AG04450 (cell line): ENCODE measurements at regions not wholly inside any gene's neighbourhood (a gene's known extent, or its start where the extent isn't known, plus 50 kb on each side); places are given as distances from the start of the nearest gene placed in this dataset.

Experiments
- CTCF ChIA-PET: fragments of 300-600, 350-600 bp; formaldehyde crosslinking; extraction: SDS; loops from one replicate; lab custom pipeline; 2022; ENCODE audit warnings: antibody characterized with exemption, inconsistent platforms; lab: Charles Lee
- POLR2A ChIA-PET: fragments of 350-600 bp; formaldehyde crosslinking; extraction: SDS; loops from one replicate; lab custom pipeline; 2021; ENCODE audit warnings: antibody characterized with exemption, inconsistent platforms; lab: Yijun Ruan, JAX
- DNase-seq: peaks from one replicate; pipeline ENCODE4 v3.0.0-alpha.2; 2011; ENCODE audit warnings: low read depth, low spot score
- H3K27ac ChIP-seq: one replicate; pipeline ENCODE4 v1.5.1; 2012; ENCODE audit warnings: low read depth, low read length, control low read depth
- H3K27me3 ChIP-seq: one replicate; pipeline ENCODE4 v1.6.0; 2012; ENCODE audit warnings: low read length; ENCODE audit not compliant: control insufficient read depth, insufficient read depth
- H3K4me3 ChIP-seq: 2 replicates; pipeline ENCODE4 v1.5.1; 2011; ENCODE audit warnings: mild to moderate bottlenecking, low read depth, low read length, control low read depth
- H3K9me3 ChIP-seq: 2 replicates; pipeline ENCODE4 v1.5.1; 2012; ENCODE audit warnings: low read length; ENCODE audit not compliant: control insufficient read depth, insufficient read depth
- CTCF ChIP-seq: IDR thresholded peaks from 2 replicates; pipeline ENCODE4 v1.5.1; 2011; ENCODE audit warnings: low read depth, low read length, control low read depth, inconsistent platforms

- no peak for DNase-seq
- CTCF ChIA-PET: no interaction called here
Measured at GRCh38 chr4:84058201-84058600, 440.9 kb downstream of the NKX6-1 start.

GRCh38 chr4:84051639-84052038 is 447.5 kb downstream of the NKX6-1 start:
- no peaks in the 10 kb centered on the region for H3K9me3 ChIP-seq
- no peak for DNase-seq
- POLR2A ChIA-PET: no interaction called here
- no peak overlapping the region for H3K27ac ChIP-seq
- CTCF ChIA-PET: no interaction called here
- TF ChIP-seq CTCF: no peak
- no peak overlapping the region for H3K4me3 ChIP-seq
- H3K27me3 ChIP-seq: peaks cover 3% of the 10 kb centered on the region

More at GRCh38 chr4:84058201-84058600, 440.9 kb downstream of the NKX6-1 start:
- Histone ChIP-seq H3K27me3 (no peaks in the 10 kb centered on the region), H3K9me3 (no peaks in the 10 kb centered on the region), H3K4me3 (no peak overlapping the region), H3K27ac (no peak overlapping the region)
- POLR2A ChIA-PET: no interaction called here
- no peak for TF ChIP-seq CTCF

GRCh38 chr4:84051089-84051488 is 448.0 kb downstream of the NKX6-1 start:
- no peak for TF ChIP-seq CTCF
- CTCF ChIA-PET: no interaction called here
- H3K27ac ChIP-seq: no peak overlapping the region
- peaks cover 3% of the 10 kb centered on the region for H3K27me3 ChIP-seq
- POLR2A ChIA-PET: no interaction called here
- DNase-seq: no peak
- no peaks in the 10 kb centered on the region for H3K9me3 ChIP-seq
- no peak overlapping the region for H3K4me3 ChIP-seq

GRCh38 chr4:84050015-84050414 is 449.1 kb downstream of the NKX6-1 start:
- TF ChIP-seq CTCF: no peak
- Histone ChIP-seq H3K4me3 (no peak overlapping the region), H3K27ac (no peak overlapping the region), H3K9me3 (no peaks in the 10 kb centered on the region), H3K27me3 (peaks cover 3% of the 10 kb centered on the region)
- POLR2A ChIA-PET: no interaction called here
- no peak for DNase-seq
- CTCF ChIA-PET: no interaction called here

GRCh38 chr4:84046551-84046950 is 452.5 kb downstream of the NKX6-1 start:
- ChIA-PET POLR2A (no interaction called here), CTCF (no interaction called here)
- peaks cover 3% of the 10 kb centered on the region for H3K27me3 ChIP-seq
- DNase-seq: no peak
- no peak overlapping the region for H3K27ac ChIP-seq
- no peak overlapping the region for H3K4me3 ChIP-seq
- H3K9me3 ChIP-seq: no peaks in the 10 kb centered on the region
- no peak for TF ChIP-seq CTCF
